GM23248 (cell line): ENCODE measurements at regions not wholly inside any gene's neighbourhood (a gene's known extent, or its start where the extent isn't known, plus 50 kb on each side); places are given as distances from the start of the nearest gene placed in this dataset.

Experiments used
- EZH2 ChIP-seq: fragments of 200-600 bp; sonication (generic); IDR thresholded peaks from 2 replicates; pipeline ENCODE4 v1.6.1; 2018; ENCODE audit warnings: antibody characterized with exemption, mild to moderate bottlenecking; ENCODE audit not compliant: insufficient read depth, poor library complexity, severe bottlenecking
- EZH2phosphoT487 ChIP-seq: fragments of 200-600 bp; sonication (generic); IDR thresholded peaks from 2 replicates; pipeline ENCODE4 v1.6.1; 2018; ENCODE audit warnings: antibody characterized with exemption, moderate library complexity, mild to moderate bottlenecking, low read depth; ENCODE audit not compliant: insufficient read depth

DNA sequence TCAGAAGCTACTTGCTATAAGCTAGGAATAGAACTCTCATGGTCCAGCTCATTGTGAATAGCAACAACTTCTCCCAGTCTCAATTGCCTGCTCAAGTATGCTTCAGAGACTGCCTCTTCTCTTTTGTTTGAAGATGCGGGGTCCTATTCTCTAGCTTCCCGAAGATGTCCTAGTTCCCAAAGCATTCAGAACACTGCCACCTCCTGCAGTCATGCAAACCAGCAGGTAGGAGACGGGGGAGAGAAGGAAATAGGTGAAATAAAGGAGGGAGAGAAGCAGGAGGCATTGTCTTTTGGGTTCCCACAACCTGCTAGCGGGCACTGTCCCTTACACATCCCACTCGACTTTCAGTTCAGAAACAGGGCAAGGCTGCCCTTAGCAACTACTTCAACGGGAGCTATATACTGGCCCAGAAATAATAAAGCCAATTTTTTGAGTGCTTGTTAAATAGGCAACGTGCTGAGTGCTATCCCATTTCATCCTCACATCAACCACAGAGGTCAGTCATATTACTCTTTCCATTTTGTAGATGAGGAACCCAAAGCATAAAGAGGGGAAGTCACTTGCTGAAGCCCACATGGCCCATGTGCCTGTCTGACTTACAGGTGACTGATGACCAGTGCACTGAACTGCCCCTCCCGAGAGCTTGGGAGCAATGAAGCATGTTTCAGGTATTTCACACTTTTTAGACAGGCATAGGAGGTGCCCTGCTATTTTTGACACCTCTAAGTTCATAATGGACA lies 61.9 kb upstream of the ATXN1 start:
- TF ChIP-seq EZH2phosphoT487, result no peak
- no peak for TF ChIP-seq EZH2
